Activated CD4-positive, alpha-beta memory T cell treated with anti-CD3 and anti-CD28 coated beads, Interleukin-2, amount 10 ng/mL, durations not matched to agents 7 days and 5 days (primary cell): ENCODE measurements at regions not wholly inside any gene's neighbourhood (a gene's known extent, or its start where the extent isn't known, plus 50 kb on each side); places are given as distances from the start of the nearest gene placed in this dataset.

Source experiments
- CTCF ChIA-PET: fragments of 350-600 bp; sonication (Branson Sonifier 250); formaldehyde crosslinking; loops from one replicate; lab custom pipeline; 2021; ENCODE audit warnings: antibody characterized with exemption, inconsistent platforms; lab: Charles Lee
- POLR2A ChIA-PET: fragments of 350-600 bp; sonication (Branson Sonifier 250); formaldehyde crosslinking; loops from one replicate; lab custom pipeline; 2021; ENCODE audit warnings: antibody characterized with exemption; lab: Charles Lee
- DNase-seq: peaks from one replicate; pipeline ENCODE4 v3.0.0-alpha.2; 2020
- H3K27ac Mint-ChIP-seq: one replicate; pipeline ENCODE4 v1.8.0; 2021; ENCODE audit warnings: mild to moderate bottlenecking, mixed read lengths
- H3K27me3 Mint-ChIP-seq: one replicate; pipeline ENCODE4 v1.8.0; 2021; ENCODE audit warnings: mixed read lengths
- H3K36me3 Mint-ChIP-seq: one replicate; pipeline ENCODE4 v1.8.0; 2021; ENCODE audit warnings: low read depth, mixed read lengths
- H3K4me1 Mint-ChIP-seq: one replicate; pipeline ENCODE4 v1.8.0; 2021; ENCODE audit warnings: mixed read lengths
- H3K4me3 Mint-ChIP-seq: one replicate; pipeline ENCODE4 v1.8.0; 2021; ENCODE audit warnings: mild to moderate bottlenecking, mixed read lengths
- H3K9me3 Mint-ChIP-seq: one replicate; pipeline ENCODE4 v1.8.0; 2021; ENCODE audit warnings: mixed read lengths

DNA sequence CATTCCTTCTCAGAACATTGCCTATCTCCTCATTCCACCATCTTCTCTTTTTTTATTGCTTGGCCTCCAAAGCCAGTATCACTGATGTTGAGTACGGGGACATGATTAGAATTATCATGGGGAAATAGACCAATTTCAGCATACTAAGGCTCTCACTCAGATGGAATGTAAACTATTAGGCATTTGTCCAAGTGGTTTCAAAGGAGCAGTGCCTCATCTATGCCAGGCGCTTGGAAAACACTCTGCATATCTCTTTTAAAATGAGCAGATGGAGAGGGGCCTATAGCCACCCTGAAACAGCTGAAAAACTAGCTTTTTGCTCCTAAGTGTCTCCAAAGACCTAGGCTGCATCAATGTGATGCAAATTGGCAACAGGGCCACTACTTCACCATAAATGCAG, 150.8 kb upstream of the DIPK2B start:
- Mint-ChIP-seq H3K4me3 (no peak overlapping the region), H3K36me3 (no peaks in the 10 kb centered on the region), H3K27ac (no peak overlapping the region), H3K4me1 (no peaks in the 10 kb centered on the region), H3K27me3 (peaks cover 2% of the 10 kb centered on the region), H3K9me3 (no peaks in the 10 kb centered on the region)
- ChIA-PET POLR2A (no interaction called here), CTCF (no interaction called here)
- no peak for DNase-seq

GRCh38 chrX:45348296-45348695, 147.6 kb upstream of the DIPK2B start:
- H3K4me3 Mint-ChIP-seq: no peak overlapping the region
- H3K27me3 Mint-ChIP-seq: peaks cover 2% of the 10 kb centered on the region
- DNase-seq: no peak
- H3K4me1 Mint-ChIP-seq: no peaks in the 10 kb centered on the region
- no peaks in the 10 kb centered on the region for H3K9me3 Mint-ChIP-seq
- H3K27ac Mint-ChIP-seq: no peak overlapping the region
- no peaks in the 10 kb centered on the region for H3K36me3 Mint-ChIP-seq
- ChIA-PET CTCF (no interaction called here), POLR2A (no interaction called here)

GRCh38 chrX:45347877-45348276, 147.2 kb upstream of the DIPK2B start:
- Mint-ChIP-seq H3K4me1 (no peaks in the 10 kb centered on the region), H3K9me3 (no peaks in the 10 kb centered on the region), H3K4me3 (no peak overlapping the region), H3K27ac (no peak overlapping the region), H3K36me3 (no peaks in the 10 kb centered on the region), H3K27me3 (peaks cover 2% of the 10 kb centered on the region)
- DNase-seq: no peak
- ChIA-PET CTCF (no interaction called here), POLR2A (no interaction called here)

DNA sequence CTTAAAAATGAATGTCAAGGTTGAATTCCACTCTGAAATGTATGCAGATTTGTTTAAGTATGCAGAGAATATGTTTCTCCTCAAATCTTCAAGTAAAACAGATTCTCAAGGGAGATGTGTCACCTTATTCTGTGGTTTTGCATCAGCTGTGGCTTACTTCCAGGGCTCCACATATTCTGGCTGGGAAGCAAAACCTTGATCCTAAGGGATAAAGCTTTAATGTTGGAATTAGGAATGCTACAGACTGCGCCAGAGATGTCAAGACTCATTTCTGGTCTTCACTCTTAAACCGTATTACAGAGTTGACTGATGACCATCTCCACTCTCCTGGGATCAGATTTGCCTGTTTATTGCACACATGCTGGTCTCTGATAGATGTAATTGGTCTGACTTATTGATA, 143.9 kb upstream of the DIPK2B start:
- CTCF ChIA-PET: no interaction called here

GRCh38 chrX:45329217-45329616, 128.5 kb upstream of the DIPK2B start:
- Mint-ChIP-seq H3K4me1 (no peaks in the 10 kb centered on the region), H3K27ac (no peak overlapping the region), H3K27me3 (peaks cover 5% of the 10 kb centered on the region), H3K4me3 (no peak overlapping the region), H3K9me3 (no peaks in the 10 kb centered on the region), H3K36me3 (no peaks in the 10 kb centered on the region)
- no peak for DNase-seq
- ChIA-PET POLR2A (no interaction called here), CTCF (no interaction called here)

More for the DNA sequence above, 143.9 kb upstream of the DIPK2B start:
- H3K36me3 Mint-ChIP-seq: no peaks in the 10 kb centered on the region
- no peak overlapping the region for H3K27ac Mint-ChIP-seq
- no peak for DNase-seq
- no peak overlapping the region for H3K4me3 Mint-ChIP-seq
- POLR2A ChIA-PET: no interaction called here
- no peaks in the 10 kb centered on the region for H3K9me3 Mint-ChIP-seq
- no peaks in the 10 kb centered on the region for H3K4me1 Mint-ChIP-seq
- peaks cover 2% of the 10 kb centered on the region for H3K27me3 Mint-ChIP-seq

GRCh38 chrX:45324941-45325340, 124.3 kb upstream of the DIPK2B start:
- Mint-ChIP-seq H3K27me3 (peaks cover 2% of the 10 kb centered on the region), H3K9me3 (no peaks in the 10 kb centered on the region), H3K4me3 (no peak overlapping the region), H3K4me1 (no peaks in the 10 kb centered on the region), H3K36me3 (no peaks in the 10 kb centered on the region), H3K27ac (no peak overlapping the region)
- ChIA-PET POLR2A (no interaction called here), CTCF (no interaction called here)
- DNase-seq: no peak

GRCh38 chrX:45323387-45323786, 122.7 kb upstream of the DIPK2B start:
- ChIA-PET POLR2A (no interaction called here), CTCF (no interaction called here)
- no peaks in the 10 kb centered on the region for H3K36me3 Mint-ChIP-seq
- no peak overlapping the region for H3K27ac Mint-ChIP-seq
- DNase-seq: no peak
- no peak overlapping the region for H3K4me3 Mint-ChIP-seq
- no peaks in the 10 kb centered on the region for H3K4me1 Mint-ChIP-seq
- peaks cover 2% of the 10 kb centered on the region for H3K27me3 Mint-ChIP-seq
- H3K9me3 Mint-ChIP-seq: no peaks in the 10 kb centered on the region

DNA sequence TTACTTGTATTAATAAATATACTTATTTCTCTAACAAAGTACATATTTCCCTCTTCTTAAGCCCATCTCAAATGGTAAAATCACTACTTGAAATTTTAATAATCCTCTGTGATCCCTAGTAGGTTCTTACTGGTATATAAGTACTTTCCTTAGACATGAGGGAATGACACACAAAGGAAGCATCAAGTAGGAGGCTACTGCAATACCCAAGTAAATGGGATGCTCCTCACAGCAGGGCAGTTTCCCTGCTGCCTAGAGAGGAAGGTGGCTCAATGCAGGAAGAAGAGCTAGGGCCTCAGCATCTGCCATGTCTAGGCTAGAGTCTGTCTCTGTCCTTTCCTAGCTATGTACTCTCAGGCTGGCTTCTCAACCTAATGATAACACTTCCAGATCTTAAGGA, 122.1 kb upstream of the DIPK2B start:
- Mint-ChIP-seq H3K4me1 (no peaks in the 10 kb centered on the region), H3K27ac (no peak overlapping the region), H3K9me3 (no peaks in the 10 kb centered on the region), H3K27me3 (peaks cover 2% of the 10 kb centered on the region), H3K36me3 (no peaks in the 10 kb centered on the region), H3K4me3 (no peak overlapping the region)
- ChIA-PET POLR2A (no interaction called here), CTCF (no interaction called here)
- DNase-seq: no peak

- DNase-seq: no peak
- ChIA-PET POLR2A (no interaction called here), CTCF (no interaction called here)
- H3K27ac Mint-ChIP-seq: no peak overlapping the region
- H3K4me1 Mint-ChIP-seq: no peaks in the 10 kb centered on the region
- H3K36me3 Mint-ChIP-seq: no peaks in the 10 kb centered on the region
- no peaks in the 10 kb centered on the region for H3K9me3 Mint-ChIP-seq
- peaks cover 2% of the 10 kb centered on the region for H3K27me3 Mint-ChIP-seq
- no peak overlapping the region for H3K4me3 Mint-ChIP-seq
These were observed 121.7 kb upstream of the DIPK2B start for GRCh38 chrX:45322382-45322781.

DNA sequence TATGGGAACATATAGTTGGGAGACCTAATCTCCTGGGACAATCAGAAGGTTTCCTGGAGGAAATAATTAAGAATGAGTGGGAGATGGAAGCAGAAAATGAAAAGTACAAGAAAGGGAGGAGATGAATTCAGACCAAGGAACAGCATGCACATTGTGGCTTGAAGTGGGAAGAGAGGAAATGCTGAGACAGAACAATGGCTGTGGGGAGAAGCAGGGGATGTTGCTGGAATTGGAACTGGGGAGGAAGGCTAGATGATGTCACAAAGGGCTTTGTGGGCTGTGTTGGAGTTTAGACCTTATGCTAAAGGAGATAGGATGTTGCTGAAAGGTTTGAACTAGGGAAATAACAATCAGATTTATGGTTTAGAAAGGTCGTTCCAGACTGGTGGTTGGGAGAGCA, 119.5 kb upstream of the DIPK2B start:
- ChIA-PET CTCF (no interaction called here), POLR2A (no interaction called here)
- peaks cover 2% of the 10 kb centered on the region for H3K27me3 Mint-ChIP-seq
- no peaks in the 10 kb centered on the region for H3K36me3 Mint-ChIP-seq
- no peak for DNase-seq
- H3K4me3 Mint-ChIP-seq: no peak overlapping the region
- H3K9me3 Mint-ChIP-seq: no peaks in the 10 kb centered on the region
- H3K27ac Mint-ChIP-seq: no peak overlapping the region
- no peaks in the 10 kb centered on the region for H3K4me1 Mint-ChIP-seq

DNA sequence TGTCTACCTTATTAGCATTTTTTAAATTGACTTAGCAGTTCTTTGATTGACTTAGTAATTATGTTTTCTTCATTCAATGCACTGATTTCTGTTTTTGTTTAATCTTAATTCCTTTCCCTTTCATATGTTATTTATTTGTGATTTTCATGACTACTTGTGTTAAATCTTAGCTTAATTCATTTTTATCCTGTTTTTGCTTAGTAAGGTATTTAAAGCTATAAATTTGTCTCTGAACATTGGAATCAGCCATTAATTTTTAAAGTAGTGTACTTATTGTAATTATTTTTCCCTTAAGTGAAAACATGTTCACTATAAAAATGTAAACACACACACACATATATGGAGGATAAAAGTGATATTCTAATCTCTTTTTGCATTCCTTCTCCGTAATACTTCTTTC, 109.1 kb upstream of the DIPK2B start:
- Mint-ChIP-seq H3K4me1 (no peaks in the 10 kb centered on the region), H3K9me3 (no peaks in the 10 kb centered on the region), H3K36me3 (no peaks in the 10 kb centered on the region), H3K27ac (no peak overlapping the region), H3K4me3 (no peak overlapping the region), H3K27me3 (no peaks in the 10 kb centered on the region)
- ChIA-PET POLR2A (no interaction called here), CTCF (no interaction called here)
- DNase-seq: no peak

- Mint-ChIP-seq H3K27me3 (no peaks in the 10 kb centered on the region), H3K36me3 (no peaks in the 10 kb centered on the region), H3K4me3 (no peak overlapping the region), H3K9me3 (no peaks in the 10 kb centered on the region), H3K27ac (no peak overlapping the region), H3K4me1 (no peaks in the 10 kb centered on the region)
- POLR2A ChIA-PET: no interaction called here
- CTCF ChIA-PET: no interaction called here
- no peak for DNase-seq
These were observed 108.4 kb upstream of the DIPK2B start for GRCh38 chrX:45309096-45309495.

DNA sequence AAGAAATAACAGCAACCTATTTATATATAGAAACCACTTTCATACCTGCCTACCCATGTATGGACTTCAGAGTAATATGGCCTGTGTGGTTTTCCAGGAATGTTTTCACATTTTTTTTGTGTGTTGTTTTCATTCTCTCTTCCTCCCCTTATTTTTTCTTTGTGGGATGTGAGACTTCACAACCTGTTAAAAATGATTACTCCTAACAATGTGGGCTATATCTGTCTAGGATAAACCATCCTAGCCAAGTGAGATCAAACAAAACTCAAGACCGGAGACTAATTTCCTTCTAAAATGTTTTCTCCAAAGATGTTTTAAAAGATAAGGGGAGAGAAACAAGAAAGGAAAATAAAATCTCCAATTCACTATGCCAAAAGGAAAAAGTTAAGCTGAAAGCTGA, 106.1 kb upstream of the DIPK2B start:
- ChIA-PET CTCF (no interaction called here), POLR2A (no interaction called here)
- Mint-ChIP-seq H3K4me3 (no peak overlapping the region), H3K36me3 (no peaks in the 10 kb centered on the region), H3K9me3 (no peaks in the 10 kb centered on the region), H3K27me3 (no peaks in the 10 kb centered on the region), H3K27ac (no peak overlapping the region), H3K4me1 (no peaks in the 10 kb centered on the region)
- no peak for DNase-seq

DNA sequence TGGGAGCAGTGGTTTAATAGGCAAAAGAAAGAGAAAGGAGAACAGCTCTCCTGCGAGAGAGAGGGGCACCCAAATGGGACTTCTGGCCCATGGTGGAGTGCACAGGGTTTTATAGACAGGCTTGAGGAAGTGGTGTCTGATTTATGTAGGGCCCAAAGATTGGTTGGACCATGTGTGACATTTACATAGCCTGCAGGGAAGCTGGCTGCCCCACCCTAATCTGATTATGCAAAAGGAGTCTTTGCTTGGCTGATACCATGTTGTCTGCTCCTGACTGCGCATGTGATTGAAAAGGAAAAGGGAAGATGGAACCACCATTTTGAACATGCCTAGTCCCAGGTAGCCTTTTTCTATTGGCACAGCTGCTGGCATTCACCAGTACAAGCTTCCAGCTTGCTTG, 100.0 kb upstream of the DIPK2B start:
- H3K27me3 Mint-ChIP-seq: peaks cover 2% of the 10 kb centered on the region
- H3K9me3 Mint-ChIP-seq: no peaks in the 10 kb centered on the region
- ChIA-PET POLR2A (no interaction called here), CTCF (no interaction called here)
- no peak overlapping the region for H3K4me3 Mint-ChIP-seq
- no peak overlapping the region for H3K27ac Mint-ChIP-seq
- no peaks in the 10 kb centered on the region for H3K36me3 Mint-ChIP-seq
- H3K4me1 Mint-ChIP-seq: no peaks in the 10 kb centered on the region
- DNase-seq: no peak
